OCI-LY1 (cell line): ENCODE measurements at regions not wholly inside any gene's neighbourhood (a gene's known extent, or its start where the extent isn't known, plus 50 kb on each side); places are given as distances from the start of the nearest gene placed in this dataset.
"Not testable (repeated sequence)": the region's sequence is repeated elsewhere in the genome, so short reads cannot be mapped to it uniquely, and the experiment has no call there.

Source experiments
- H2AFZ ChIP-seq: fragments of 200-600 bp; sonication (generic), shearing (Covaris generic); 2 replicates; pipeline ENCODE4 v1.6.0; 2014; ENCODE audit warnings: antibody characterized with exemption, mild to moderate bottlenecking, low read length
- H3F3A ChIP-seq: fragments of 200-600 bp; sonication (generic), shearing (Covaris generic); 2 replicates; pipeline ENCODE4 v1.6.0; 2014; ENCODE audit warnings: mild to moderate bottlenecking, antibody characterized with exemption, low read length, moderate library complexity; ENCODE audit not compliant: insufficient read depth
- H3K27ac ChIP-seq: fragments of 200-600 bp; sonication (generic); 2 replicates; pipeline ENCODE4 v1.5.1; 2014; ENCODE audit warnings: low read length, mixed run types, mild to moderate bottlenecking, low read depth; ENCODE audit not compliant: poor library complexity, severe bottlenecking
- H3K27me3 ChIP-seq: fragments of 200-600 bp; sonication (generic); 2 replicates; pipeline ENCODE4 v1.6.0; 2014; ENCODE audit warnings: antibody characterized with exemption, mild to moderate bottlenecking, low read length, moderate library complexity; ENCODE audit not compliant: insufficient read depth
- H3K36me3 ChIP-seq: fragments of 200-600 bp; sonication (generic); 2 replicates; pipeline ENCODE4 v1.6.1; 2014; ENCODE audit warnings: mild to moderate bottlenecking, antibody characterized with exemption, low read length, moderate library complexity, mixed read lengths; ENCODE audit not compliant: insufficient read depth
- H3K4me1 ChIP-seq: fragments of 200-600 bp; sonication (generic); 2 replicates; pipeline ENCODE4 v1.5.1; 2014; ENCODE audit warnings: mild to moderate bottlenecking, low read length, moderate library complexity; ENCODE audit not compliant: insufficient read depth, severe bottlenecking
- H3K4me2 ChIP-seq: fragments of 200-600 bp; sonication (generic), shearing (Covaris generic); 2 replicates; pipeline ENCODE4 v1.6.1; 2014; ENCODE audit warnings: low read length
- H3K4me3 ChIP-seq: fragments of 200-600 bp; sonication (generic); 2 replicates; pipeline ENCODE4 v1.5.1; 2014; ENCODE audit warnings: low read length, low read depth, mild to moderate bottlenecking, mixed read lengths; ENCODE audit not compliant: poor library complexity, severe bottlenecking
- H3K79me2 ChIP-seq: fragments of 200-600 bp; shearing (Covaris generic); 2 replicates; pipeline ENCODE4 v1.6.1; 2016; ENCODE audit warnings: mixed run types, low read length, mixed read lengths; ENCODE audit not compliant: insufficient read depth
- H3K9ac ChIP-seq: fragments of 200-600 bp; sonication (generic), shearing (Covaris generic); 2 replicates; pipeline ENCODE4 v1.6.1; 2014; ENCODE audit warnings: mild to moderate bottlenecking, low read length, mixed read lengths
- H3K9me2 ChIP-seq: fragments of 200-600 bp; sonication (generic), shearing (Covaris generic); 2 replicates; pipeline ENCODE4 v1.6.1; 2014; ENCODE audit warnings: low read depth, mild to moderate bottlenecking, low read length, mixed read lengths
- H3K9me3 ChIP-seq: fragments of 200-600 bp; shearing (Covaris generic); 2 replicates; pipeline ENCODE4 v1.6.1; 2014; ENCODE audit warnings: low read length, mixed read lengths
- H4K20me1 ChIP-seq: fragments of 200-600 bp; sonication (generic), shearing (Covaris generic); 2 replicates; pipeline ENCODE4 v1.6.0; 2016; ENCODE audit warnings: mild to moderate bottlenecking, low read length; ENCODE audit not compliant: insufficient read depth
- EZH2 ChIP-seq: fragments of 200-600 bp; sonication (generic), shearing (Covaris generic); IDR thresholded peaks from 2 replicates; pipeline ENCODE4 v1.8.0; 2017; ENCODE audit warnings: borderline replicate concordance, mixed run types, mild to moderate bottlenecking, antibody characterized with exemption, low read length, moderate library complexity, mixed read lengths
- TF ChIP-seq, protein P1 (sequence below): fragments of 200-600 bp; sonication (generic), shearing (Covaris generic); IDR thresholded peaks from 2 replicates; pipeline ENCODE4 v1.5.1; 2017; ENCODE audit warnings: mild to moderate bottlenecking, antibody characterized with exemption, low read length, moderate library complexity, mixed read lengths

DNA sequence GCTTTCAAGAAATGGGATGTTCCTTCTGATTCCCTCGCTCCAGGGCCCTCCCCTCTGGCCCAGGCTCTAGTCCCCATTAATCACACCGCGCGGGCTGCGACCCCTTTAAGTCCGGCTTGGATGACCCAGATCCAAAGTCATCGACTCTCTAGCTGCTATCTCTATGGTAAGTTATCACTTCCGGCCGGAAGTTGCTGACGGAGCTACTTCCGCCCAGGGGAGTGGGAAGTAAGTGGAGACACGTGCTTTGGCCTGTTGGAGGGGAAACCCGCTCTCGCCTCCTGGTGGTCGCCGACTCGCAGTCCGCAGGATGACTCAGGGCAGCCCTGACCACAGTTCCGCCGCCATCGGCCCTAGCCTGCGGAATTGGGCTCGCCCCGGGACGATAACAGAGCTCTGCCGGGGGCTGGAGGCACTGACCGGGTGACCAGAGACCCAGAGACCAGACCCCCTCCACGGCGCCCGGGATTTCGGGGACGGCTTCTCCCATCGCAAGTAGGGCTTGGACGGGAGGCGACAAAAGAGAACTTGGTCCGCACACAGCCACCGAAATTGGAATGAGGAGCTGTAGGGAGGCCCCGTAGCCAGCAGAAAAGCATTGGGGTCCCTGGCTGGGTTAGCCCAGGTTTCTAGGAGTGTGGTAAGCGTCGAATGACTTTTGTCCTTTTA, 52.2 kb upstream of the SEC14L1 start:
- no peaks in the 10 kb centered on the region for H4K20me1 ChIP-seq
- H2AFZ ChIP-seq, result no peak overlapping the region
- H3K27ac ChIP-seq, result peak overlapping the region; percentile 75
- H3K9ac ChIP-seq, result peak overlapping the region; percentile 96
- no peak for TF ChIP-seq EZH2
- TF ChIP-seq, protein P1, sequence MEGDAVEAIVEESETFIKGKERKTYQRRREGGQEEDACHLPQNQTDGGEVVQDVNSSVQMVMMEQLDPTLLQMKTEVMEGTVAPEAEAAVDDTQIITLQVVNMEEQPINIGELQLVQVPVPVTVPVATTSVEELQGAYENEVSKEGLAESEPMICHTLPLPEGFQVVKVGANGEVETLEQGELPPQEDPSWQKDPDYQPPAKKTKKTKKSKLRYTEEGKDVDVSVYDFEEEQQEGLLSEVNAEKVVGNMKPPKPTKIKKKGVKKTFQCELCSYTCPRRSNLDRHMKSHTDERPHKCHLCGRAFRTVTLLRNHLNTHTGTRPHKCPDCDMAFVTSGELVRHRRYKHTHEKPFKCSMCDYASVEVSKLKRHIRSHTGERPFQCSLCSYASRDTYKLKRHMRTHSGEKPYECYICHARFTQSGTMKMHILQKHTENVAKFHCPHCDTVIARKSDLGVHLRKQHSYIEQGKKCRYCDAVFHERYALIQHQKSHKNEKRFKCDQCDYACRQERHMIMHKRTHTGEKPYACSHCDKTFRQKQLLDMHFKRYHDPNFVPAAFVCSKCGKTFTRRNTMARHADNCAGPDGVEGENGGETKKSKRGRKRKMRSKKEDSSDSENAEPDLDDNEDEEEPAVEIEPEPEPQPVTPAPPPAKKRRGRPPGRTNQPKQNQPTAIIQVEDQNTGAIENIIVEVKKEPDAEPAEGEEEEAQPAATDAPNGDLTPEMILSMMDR, result peak; percentile 55
- peak overlapping the region; percentile 83 for H3K4me3 ChIP-seq
- H3K27me3 ChIP-seq, result no peaks in the 10 kb centered on the region
- H3F3A ChIP-seq, result no peaks in the 10 kb centered on the region
- H3K9me2 ChIP-seq, result no peaks in the 10 kb centered on the region
- peak overlapping the region; percentile 63 for H3K4me2 ChIP-seq
- H3K36me3 ChIP-seq, result peaks cover 47% of the 10 kb centered on the region
- no peaks in the 10 kb centered on the region for H3K9me3 ChIP-seq
- peaks cover 19% of the 10 kb centered on the region for H3K79me2 ChIP-seq
- peaks cover 55% of the 10 kb centered on the region for H3K4me1 ChIP-seq

DNA sequence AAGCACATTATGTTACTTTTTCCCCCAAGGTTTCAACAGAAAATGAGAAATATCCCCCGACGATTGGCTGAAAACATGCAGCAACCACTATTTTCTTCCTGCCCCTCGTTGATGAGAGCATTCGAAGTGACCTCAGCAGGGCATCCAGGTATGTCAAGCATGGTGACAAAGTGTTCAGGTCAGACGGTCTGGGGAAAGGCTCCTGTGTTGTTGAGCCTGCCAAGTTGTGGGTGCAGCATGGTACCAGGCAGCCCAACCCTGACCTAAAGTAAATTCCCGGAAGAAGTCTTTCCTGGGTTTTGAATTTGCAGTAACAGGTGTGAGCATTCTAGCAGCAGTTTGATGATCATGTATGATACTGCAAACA, 51.7 kb upstream of the SEC14L1 start:
- peaks cover 19% of the 10 kb centered on the region for H3K79me2 ChIP-seq
- TF ChIP-seq, protein P1, result no peak
- TF ChIP-seq EZH2, result no peak
- H3K36me3 ChIP-seq, result peaks cover 52% of the 10 kb centered on the region

DNA sequence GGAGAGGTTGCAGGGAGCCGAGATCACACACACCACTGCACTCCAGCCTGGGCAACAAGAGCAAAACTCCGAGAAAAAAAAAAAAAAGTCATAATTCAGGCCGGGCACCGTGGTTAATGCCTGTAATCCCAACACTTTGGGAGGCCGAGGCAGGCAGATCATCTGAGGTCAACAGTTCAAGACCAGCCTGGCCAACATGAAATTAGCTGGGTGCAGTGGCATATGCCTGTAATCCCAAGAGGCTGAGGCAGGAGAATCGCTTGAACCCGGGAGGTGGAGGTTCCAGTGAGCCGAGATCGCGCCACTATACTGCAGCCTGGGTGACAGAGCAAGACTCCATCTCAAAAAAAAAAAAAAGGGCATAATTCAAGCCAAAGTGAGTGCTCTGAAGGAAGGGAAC, 50.8 kb upstream of the SEC14L1 start:
- peaks cover 52% of the 10 kb centered on the region for H3K4me1 ChIP-seq
- peak overlapping the region; percentile 63 for H3K4me2 ChIP-seq

More for the DNA sequence above, 51.7 kb upstream of the SEC14L1 start:
- Histone ChIP-seq H3K4me1 (peaks cover 52% of the 10 kb centered on the region), H3K9me2 (no peaks in the 10 kb centered on the region), H4K20me1 (no peaks in the 10 kb centered on the region), H3K4me2 (peak overlapping the region; percentile 63), H2AFZ (no peak overlapping the region), H3F3A (no peaks in the 10 kb centered on the region), H3K27me3 (no peaks in the 10 kb centered on the region), H3K27ac (peak overlapping the region; percentile 75), H3K9ac (peak overlapping the region; percentile 96), H3K4me3 (peak overlapping the region; percentile 83), H3K9me3 (no peaks in the 10 kb centered on the region)

DNA sequence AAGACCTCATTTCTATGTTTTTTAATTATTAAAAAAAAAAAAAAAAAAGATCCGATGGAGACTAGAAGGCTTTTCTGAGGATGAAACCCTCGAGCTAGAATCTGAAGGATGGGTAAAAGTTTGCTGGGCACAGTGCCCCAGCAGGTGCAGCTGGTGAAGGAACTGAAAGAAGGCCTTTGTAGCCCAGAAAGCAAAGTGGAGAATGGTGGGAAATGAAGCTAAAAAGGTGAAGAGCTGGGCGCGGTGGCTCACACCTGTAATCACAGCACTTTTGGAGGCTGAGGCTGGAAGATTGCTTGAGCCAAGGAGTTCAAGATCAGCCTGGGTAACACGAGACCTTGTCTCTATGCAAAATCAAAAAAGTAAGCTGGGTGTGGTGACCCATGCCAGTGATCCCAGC, 50.3 kb upstream of the SEC14L1 start:
- Histone ChIP-seq H3K27me3 (no peaks in the 10 kb centered on the region), H3K9ac (peak overlapping the region; percentile 24; the same call in 1 of the 2 replicates), H3K9me2 (no peaks in the 10 kb centered on the region), H3K27ac (peak overlapping the region; percentile 75), H2AFZ (no peak overlapping the region), H3K36me3 (peaks cover 66% of the 10 kb centered on the region), H3K4me2 (peak overlapping the region; percentile 63), H3K9me3 (no peaks in the 10 kb centered on the region), H3K79me2 (peaks cover 19% of the 10 kb centered on the region), H3F3A (no peaks in the 10 kb centered on the region), H4K20me1 (no peaks in the 10 kb centered on the region), H3K4me3 (peak overlapping the region; percentile 83), H3K4me1 (peaks cover 52% of the 10 kb centered on the region)
- TF ChIP-seq EZH2, result no peak
- TF ChIP-seq, protein P1, result no peak

More for the DNA sequence above, 50.8 kb upstream of the SEC14L1 start:
- not testable (repeated sequence) for H4K20me1 ChIP-seq, H3F3A ChIP-seq, H3K9me3 ChIP-seq, H2AFZ ChIP-seq, H3K27me3 ChIP-seq, H3K9me2 ChIP-seq
- H3K36me3 ChIP-seq, result peaks cover 61% of the 10 kb centered on the region
- peaks cover 19% of the 10 kb centered on the region for H3K79me2 ChIP-seq
- H3K4me3 ChIP-seq, result peak overlapping the region; percentile 83
- peak overlapping the region; percentile 75 for H3K27ac ChIP-seq
- H3K9ac ChIP-seq, result peak overlapping the region; percentile 96; the same call in 1 of the 2 replicates
